ENCODE measurements at regions not wholly inside any gene's neighbourhood (a gene's known extent, or its start where the extent isn't known, plus 50 kb on each side); places are given as distances from the start of the nearest gene placed in this dataset.
"Not testable (repeated sequence)": the region's sequence is repeated elsewhere in the genome, so short reads cannot be mapped to it uniquely, and the experiment has no call there.

GRCh38 chr1:182203191-182203875 is 141.8 kb upstream of the ZNF648 start:
- peaks cover 28% of the 10 kb centered on the region for H3K27me3 Mint-ChIP-seq
- no peak for ATAC-seq
- H3K27ac Mint-ChIP-seq, result no peak overlapping the region
- DNase-seq, result no peak
- H3K4me1 Mint-ChIP-seq, result no peaks in the 10 kb centered on the region
- H3K36me3 Mint-ChIP-seq (ENCODE audit: low read depth), result peaks cover 4% of the 10 kb centered on the region
- H3K4me3 Mint-ChIP-seq, result no peak overlapping the region
- no peaks in the 10 kb centered on the region for H3K9me3 ChIP-seq (ENCODE audit: control insufficient read depth, low read length, poor library complexity, severe bottlenecking)

DNA sequence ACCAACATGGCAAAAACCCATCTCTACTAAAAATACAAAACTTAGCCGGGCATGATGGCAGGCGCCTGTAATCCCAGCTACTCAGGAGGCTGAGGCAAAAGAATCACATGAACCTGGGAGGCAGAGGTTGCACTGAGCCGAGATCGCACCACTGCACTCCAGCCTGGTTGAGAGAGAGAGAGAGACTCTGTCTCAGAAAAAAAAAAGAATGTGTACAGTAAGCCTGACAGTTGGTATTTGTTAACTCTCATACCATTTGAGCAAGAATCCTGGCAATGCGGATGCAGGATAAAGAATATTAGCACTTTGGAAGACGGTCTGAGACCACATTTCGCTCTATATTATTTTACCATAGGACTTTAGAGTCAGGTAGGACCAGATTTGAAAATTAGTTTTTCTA is 140.0 kb upstream of the ZNF648 start:
- not testable (repeated sequence) for H3K27ac Mint-ChIP-seq

DNA sequence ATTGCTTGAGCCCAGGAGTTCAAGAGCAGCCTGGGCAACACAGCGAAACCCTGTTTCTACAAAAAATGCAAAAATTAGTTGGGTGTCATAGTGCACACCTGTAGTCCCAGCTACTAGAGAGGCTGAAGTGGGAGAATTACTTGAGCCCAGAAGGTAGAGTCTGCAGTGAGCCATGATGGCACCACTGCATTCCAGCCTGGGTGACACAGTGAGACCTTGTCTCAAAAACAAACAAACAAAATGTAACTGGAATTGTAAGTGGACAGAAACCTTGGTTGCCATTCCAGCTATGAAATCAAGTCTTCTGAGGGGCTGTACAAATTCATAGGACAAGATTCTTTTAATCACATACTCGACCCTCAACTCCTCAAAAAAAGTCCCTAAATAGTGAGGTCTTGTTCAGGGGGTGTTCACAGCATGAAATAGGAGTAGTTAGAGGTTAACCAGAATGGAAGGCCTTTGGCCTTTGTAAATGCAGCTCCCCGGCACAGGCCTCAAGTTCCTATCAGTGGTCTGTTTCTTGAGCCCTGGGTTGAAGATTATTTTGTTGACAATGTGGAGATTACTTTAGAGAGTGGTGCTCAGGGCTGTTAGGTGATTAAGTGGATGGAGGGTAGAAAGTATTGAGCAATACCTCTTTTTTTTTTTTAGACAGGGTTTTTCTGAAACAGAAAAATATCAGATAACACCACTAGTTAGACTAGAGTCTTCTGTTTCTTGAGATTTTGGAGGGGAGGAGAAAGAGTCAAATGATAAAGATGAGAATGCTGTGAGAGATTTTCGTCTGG is 138.7 kb upstream of the ZNF648 start:
- Mint-ChIP-seq H3K27ac (no peak overlapping the region), H3K27me3 (peaks cover 19% of the 10 kb centered on the region), H3K4me3 (no peak overlapping the region), H3K4me1 (no peaks in the 10 kb centered on the region), H3K36me3 (ENCODE audit: low read depth) (peaks cover 4% of the 10 kb centered on the region)
- DNase-seq, result no peak
- ATAC-seq, result no peak
- H3K9me3 ChIP-seq (ENCODE audit: control insufficient read depth, low read length, poor library complexity, severe bottlenecking), result no peaks in the 10 kb centered on the region

More for the DNA sequence above, 140.0 kb upstream of the ZNF648 start:
- DNase-seq; ATAC-seq; H3K9me3 ChIP-seq (ENCODE audit: control insufficient read depth, low read length, poor library complexity, severe bottlenecking); H3K4me3 Mint-ChIP-seq; H3K4me1 Mint-ChIP-seq; H3K36me3 Mint-ChIP-seq (ENCODE audit: low read depth): not testable (repeated sequence)
- peaks cover 19% of the 10 kb centered on the region for H3K27me3 Mint-ChIP-seq

GRCh38 chr1:182198006-182198605 is 136.6 kb upstream of the ZNF648 start:
- Mint-ChIP-seq H3K4me3 (no peak overlapping the region), H3K27ac (no peak overlapping the region), H3K27me3 (peaks cover 13% of the 10 kb centered on the region), H3K4me1 (no peaks in the 10 kb centered on the region), H3K36me3 (ENCODE audit: low read depth) (peaks cover 4% of the 10 kb centered on the region)
- no peaks in the 10 kb centered on the region for H3K9me3 ChIP-seq (ENCODE audit: control insufficient read depth, low read length, poor library complexity, severe bottlenecking)
- DNase-seq (no peak), ATAC-seq (no peak)

DNA sequence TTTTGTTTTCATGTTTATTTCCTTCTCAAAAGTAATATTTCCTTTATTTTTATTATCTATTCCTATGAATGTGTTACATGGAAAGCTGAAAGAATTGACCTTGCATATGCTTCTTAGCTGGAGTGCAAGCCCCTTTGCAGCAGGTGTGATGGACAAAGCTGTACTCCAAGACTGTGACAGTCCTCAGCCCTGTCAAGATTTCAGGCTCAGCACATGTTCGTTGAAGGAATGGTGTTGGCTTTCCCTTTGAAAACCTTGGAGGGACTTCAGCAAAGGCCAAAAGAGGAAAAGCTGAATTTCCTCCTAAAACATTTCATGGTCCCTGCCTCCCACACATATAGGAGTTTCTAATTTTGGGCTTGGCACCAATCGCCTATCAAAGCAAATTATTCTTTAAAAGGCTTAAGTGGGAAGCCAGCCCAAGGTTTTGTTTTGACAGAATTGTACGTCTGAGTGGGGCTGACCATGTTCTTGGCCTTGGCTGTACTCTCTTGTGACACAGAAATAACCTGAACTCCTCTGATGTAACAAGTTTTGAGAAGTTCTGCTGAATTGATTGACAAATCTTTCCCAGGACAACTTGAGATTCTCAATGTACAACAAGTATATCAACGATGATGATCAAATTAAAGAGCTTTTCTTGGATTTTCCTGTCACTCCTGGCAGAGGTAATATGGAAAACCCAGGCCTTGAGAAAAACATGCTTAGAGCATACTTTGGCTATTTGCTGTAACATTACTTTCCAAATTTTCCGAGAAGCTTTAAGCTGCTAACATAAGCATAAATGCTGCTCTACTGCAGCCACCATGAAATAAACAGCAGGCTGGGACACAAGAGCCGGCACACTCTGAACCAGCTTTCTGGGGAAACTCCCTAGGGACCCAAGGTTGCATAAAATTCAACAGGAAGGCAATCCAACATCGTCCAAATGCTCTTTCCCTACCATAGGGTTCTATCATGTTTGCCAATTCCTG is 135.7 kb upstream of the ZNF648 start:
- Mint-ChIP-seq H3K27me3 (peaks cover 13% of the 10 kb centered on the region), H3K36me3 (ENCODE audit: low read depth) (peaks cover 4% of the 10 kb centered on the region), H3K4me3 (no peak overlapping the region), H3K27ac (no peak overlapping the region), H3K4me1 (no peaks in the 10 kb centered on the region)
- DNase-seq, result no peak
- no peaks in the 10 kb centered on the region for H3K9me3 ChIP-seq (ENCODE audit: control insufficient read depth, low read length, poor library complexity, severe bottlenecking)
- ATAC-seq, result no peak

DNA sequence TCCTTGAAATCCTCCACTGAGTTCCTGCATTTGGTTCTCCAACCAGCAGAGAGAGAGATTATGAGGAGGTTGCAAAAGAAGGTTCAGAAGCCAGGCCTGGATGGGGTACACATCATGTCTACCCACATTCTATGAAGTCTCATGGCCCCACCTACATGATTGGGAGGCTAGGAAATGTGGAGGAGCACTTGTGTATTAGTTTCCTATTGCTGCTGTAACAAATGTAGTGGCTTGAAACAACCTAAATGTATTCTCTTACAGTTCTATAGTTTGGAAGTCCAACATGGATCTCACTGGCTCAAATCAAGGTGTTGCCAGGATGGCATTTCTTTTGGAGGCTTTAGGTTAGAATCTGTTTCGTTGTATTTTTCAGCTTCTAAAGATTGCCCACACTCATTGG is 134.2 kb upstream of the ZNF648 start:
- H3K4me3 Mint-ChIP-seq, result no peak overlapping the region
- ATAC-seq, result no peak
- peaks cover 4% of the 10 kb centered on the region for H3K36me3 Mint-ChIP-seq (ENCODE audit: low read depth)
- H3K27me3 Mint-ChIP-seq, result peaks cover 15% of the 10 kb centered on the region
- no peak overlapping the region for H3K27ac Mint-ChIP-seq
- H3K9me3 ChIP-seq (ENCODE audit: control insufficient read depth, low read length, poor library complexity, severe bottlenecking), result no peaks in the 10 kb centered on the region
- no peak for DNase-seq
- no peaks in the 10 kb centered on the region for H3K4me1 Mint-ChIP-seq

- H3K36me3 Mint-ChIP-seq (ENCODE audit: low read depth), result no peaks in the 10 kb centered on the region
- H3K27ac Mint-ChIP-seq, result no peak overlapping the region
- no peak for ATAC-seq
- peaks cover 11% of the 10 kb centered on the region for H3K27me3 Mint-ChIP-seq
- DNase-seq, result no peak
- no peak overlapping the region for H3K4me3 Mint-ChIP-seq
- H3K4me1 Mint-ChIP-seq, result no peaks in the 10 kb centered on the region
- no peaks in the 10 kb centered on the region for H3K9me3 ChIP-seq (ENCODE audit: control insufficient read depth, low read length, poor library complexity, severe bottlenecking)
Measured at GRCh38 chr1:182193908-182194550, 132.5 kb upstream of the ZNF648 start.

DNA sequence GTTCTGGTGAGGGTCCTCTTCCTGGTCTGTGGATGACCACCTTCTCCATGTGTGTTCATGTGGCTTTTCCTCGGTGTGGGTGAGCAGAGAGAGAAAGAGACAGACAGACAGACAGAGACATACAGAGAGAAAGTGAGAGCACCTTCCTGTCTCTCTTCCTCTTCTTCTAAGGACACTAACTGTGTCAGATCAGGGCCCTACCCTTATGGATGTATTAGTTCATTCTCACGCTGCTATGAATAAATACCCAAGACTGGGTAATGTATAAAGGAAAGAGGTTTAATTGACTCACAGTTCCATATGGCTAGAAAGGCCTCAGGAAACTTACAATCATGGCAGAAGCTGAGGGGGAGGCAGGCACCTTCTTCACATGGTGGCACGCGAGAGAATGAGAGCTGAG is 131.5 kb upstream of the ZNF648 start:
- DNase-seq, result no peak
- H3K27me3 Mint-ChIP-seq, result peaks cover 11% of the 10 kb centered on the region
- no peaks in the 10 kb centered on the region for H3K36me3 Mint-ChIP-seq (ENCODE audit: low read depth)
- ATAC-seq, result no peak
- no peak overlapping the region for H3K27ac Mint-ChIP-seq
- H3K9me3 ChIP-seq (ENCODE audit: control insufficient read depth, low read length, poor library complexity, severe bottlenecking), result no peaks in the 10 kb centered on the region
- H3K4me3 Mint-ChIP-seq, result no peak overlapping the region
- no peaks in the 10 kb centered on the region for H3K4me1 Mint-ChIP-seq

GRCh38 chr1:182192215-182192614 is 130.7 kb upstream of the ZNF648 start:
- no peak for ATAC-seq
- DNase-seq, result no peak
- no peak overlapping the region for H3K27ac Mint-ChIP-seq
- H3K4me3 Mint-ChIP-seq, result no peak overlapping the region
- no peaks in the 10 kb centered on the region for H3K9me3 ChIP-seq (ENCODE audit: control insufficient read depth, low read length, poor library complexity, severe bottlenecking)
- H3K36me3 Mint-ChIP-seq (ENCODE audit: low read depth), result no peaks in the 10 kb centered on the region
- no peaks in the 10 kb centered on the region for H3K4me1 Mint-ChIP-seq
- H3K27me3 Mint-ChIP-seq, result peaks cover 11% of the 10 kb centered on the region

- H3K27me3 Mint-ChIP-seq, result peaks cover 11% of the 10 kb centered on the region
- H3K27ac Mint-ChIP-seq, result no peak overlapping the region
- H3K36me3 Mint-ChIP-seq (ENCODE audit: low read depth), result no peaks in the 10 kb centered on the region
- no peaks in the 10 kb centered on the region for H3K4me1 Mint-ChIP-seq
- H3K4me3 Mint-ChIP-seq, result no peak overlapping the region
- H3K9me3 ChIP-seq (ENCODE audit: control insufficient read depth, low read length, poor library complexity, severe bottlenecking), result no peaks in the 10 kb centered on the region
- no peak for DNase-seq
- no peak for ATAC-seq
Measured at GRCh38 chr1:182191381-182192115, 130.0 kb upstream of the ZNF648 start.

DNA sequence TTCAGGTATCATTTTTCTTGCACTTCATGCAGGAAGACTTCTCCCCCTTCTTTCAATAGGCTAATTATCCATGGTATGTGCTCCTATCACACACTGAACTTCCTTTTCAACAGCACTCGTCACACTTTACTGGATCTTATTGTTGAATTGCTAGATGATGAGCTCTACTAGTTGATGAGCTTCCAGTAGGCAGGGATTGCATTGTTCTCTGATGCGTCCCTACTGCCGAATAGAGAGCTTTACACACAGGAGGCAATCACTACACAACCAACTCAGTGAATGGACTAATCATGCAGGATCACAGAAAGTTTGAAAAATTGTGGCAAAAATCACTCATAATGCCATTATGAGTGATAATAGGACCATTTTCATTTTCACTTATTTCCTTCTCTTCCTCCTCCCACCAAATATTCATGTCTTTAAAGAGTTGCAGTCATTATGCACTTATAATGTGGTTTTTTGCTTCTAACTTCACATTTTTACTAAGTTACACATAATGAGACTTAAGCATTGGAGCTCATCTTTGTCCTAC is 128.1 kb upstream of the ZNF648 start:
- Mint-ChIP-seq H3K36me3 (ENCODE audit: low read depth) (no peaks in the 10 kb centered on the region), H3K27ac (no peak overlapping the region), H3K4me1 (no peaks in the 10 kb centered on the region), H3K4me3 (no peak overlapping the region), H3K27me3 (peaks cover 11% of the 10 kb centered on the region)
- DNase-seq (no peak), ATAC-seq (no peak)
- H3K9me3 ChIP-seq (ENCODE audit: control insufficient read depth, low read length, poor library complexity, severe bottlenecking), result no peaks in the 10 kb centered on the region

- H3K4me3 Mint-ChIP-seq, result no peak overlapping the region
- no peak overlapping the region for H3K27ac Mint-ChIP-seq
- DNase-seq (no peak), ATAC-seq (no peak)
- H3K9me3 ChIP-seq (ENCODE audit: control insufficient read depth, low read length, poor library complexity, severe bottlenecking), result no peaks in the 10 kb centered on the region
- no peaks in the 10 kb centered on the region for H3K4me1 Mint-ChIP-seq
- peaks cover 11% of the 10 kb centered on the region for H3K27me3 Mint-ChIP-seq
- no peaks in the 10 kb centered on the region for H3K36me3 Mint-ChIP-seq (ENCODE audit: low read depth)
Measured at GRCh38 chr1:182186757-182187146, 125.2 kb upstream of the ZNF648 start.

Data from T-helper 17 cell (primary cell).